AG09309 (cell line): ENCODE measurements at regions not wholly inside any gene's neighbourhood (a gene's known extent, or its start where the extent isn't known, plus 50 kb on each side); places are given as distances from the start of the nearest gene placed in this dataset.

Experiments
- DNase-seq: peaks from one replicate; pipeline ENCODE4 v3.0.0-alpha.2; 2010; ENCODE audit warnings: low read depth
- H3K4me3 ChIP-seq: 2 replicates; pipeline ENCODE4 v1.5.1; 2011; ENCODE audit warnings: mild to moderate bottlenecking, low read depth, low read length, moderate library complexity; ENCODE audit not compliant: control insufficient read depth
- TF ChIP-seq, protein P1 (sequence below): IDR thresholded peaks from 2 replicates; pipeline ENCODE4 v1.5.1; 2011; ENCODE audit warnings: mild to moderate bottlenecking, low read depth, low read length, inconsistent platforms; ENCODE audit not compliant: insufficient read depth, control insufficient read depth; ENCODE audit errors: missing control alignments

DNA sequence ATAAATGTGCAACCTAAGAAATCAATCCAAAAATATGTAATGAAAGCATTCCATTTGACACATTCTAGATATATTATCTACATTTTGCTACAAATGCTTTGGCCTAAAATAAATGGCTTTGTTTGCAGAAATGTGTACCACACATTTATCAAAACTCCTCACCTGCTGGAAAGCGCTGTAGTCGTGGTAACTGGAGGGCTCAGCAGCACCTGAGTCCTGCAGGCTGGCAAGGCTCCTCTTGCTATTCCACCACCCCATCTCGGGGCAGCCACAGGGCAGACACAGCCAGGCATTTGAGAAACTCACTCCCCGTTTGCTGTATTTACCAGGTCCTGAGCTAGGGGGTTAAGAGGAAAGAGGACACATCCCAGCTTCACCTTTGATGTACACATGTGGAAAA lies 68.1 kb upstream of the TOMM7 start:
- H3K4me3 ChIP-seq, result no peak overlapping the region
- DNase-seq, result no peak
- TF ChIP-seq, protein P1, sequence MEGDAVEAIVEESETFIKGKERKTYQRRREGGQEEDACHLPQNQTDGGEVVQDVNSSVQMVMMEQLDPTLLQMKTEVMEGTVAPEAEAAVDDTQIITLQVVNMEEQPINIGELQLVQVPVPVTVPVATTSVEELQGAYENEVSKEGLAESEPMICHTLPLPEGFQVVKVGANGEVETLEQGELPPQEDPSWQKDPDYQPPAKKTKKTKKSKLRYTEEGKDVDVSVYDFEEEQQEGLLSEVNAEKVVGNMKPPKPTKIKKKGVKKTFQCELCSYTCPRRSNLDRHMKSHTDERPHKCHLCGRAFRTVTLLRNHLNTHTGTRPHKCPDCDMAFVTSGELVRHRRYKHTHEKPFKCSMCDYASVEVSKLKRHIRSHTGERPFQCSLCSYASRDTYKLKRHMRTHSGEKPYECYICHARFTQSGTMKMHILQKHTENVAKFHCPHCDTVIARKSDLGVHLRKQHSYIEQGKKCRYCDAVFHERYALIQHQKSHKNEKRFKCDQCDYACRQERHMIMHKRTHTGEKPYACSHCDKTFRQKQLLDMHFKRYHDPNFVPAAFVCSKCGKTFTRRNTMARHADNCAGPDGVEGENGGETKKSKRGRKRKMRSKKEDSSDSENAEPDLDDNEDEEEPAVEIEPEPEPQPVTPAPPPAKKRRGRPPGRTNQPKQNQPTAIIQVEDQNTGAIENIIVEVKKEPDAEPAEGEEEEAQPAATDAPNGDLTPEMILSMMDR, result no peak

DNA sequence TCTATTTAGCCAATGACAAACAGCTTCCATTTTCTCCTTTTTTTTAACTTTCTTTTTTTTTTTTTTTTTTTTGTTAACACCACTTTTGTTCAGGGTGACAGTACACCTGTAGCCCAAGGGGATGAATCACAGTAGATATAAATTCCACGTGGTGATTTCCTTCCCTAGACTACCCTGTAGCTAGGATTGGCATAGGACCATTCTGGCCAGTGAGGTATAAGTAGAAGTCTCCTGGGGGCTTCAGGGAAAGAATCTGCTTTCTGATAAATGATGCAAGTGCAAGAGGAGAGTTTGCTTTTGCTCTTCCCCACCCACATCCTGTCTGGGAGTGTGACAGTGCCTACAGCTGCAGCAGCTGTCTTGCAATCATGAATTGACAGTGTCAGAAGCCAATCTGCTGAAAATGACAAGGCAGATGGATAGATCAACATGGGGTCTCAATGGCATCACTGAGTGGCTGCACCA lies 63.2 kb upstream of the TOMM7 start:
- DNase-seq, result no peak
- TF ChIP-seq, protein P1, result no peak
- H3K4me3 ChIP-seq, result no peak overlapping the region

DNA sequence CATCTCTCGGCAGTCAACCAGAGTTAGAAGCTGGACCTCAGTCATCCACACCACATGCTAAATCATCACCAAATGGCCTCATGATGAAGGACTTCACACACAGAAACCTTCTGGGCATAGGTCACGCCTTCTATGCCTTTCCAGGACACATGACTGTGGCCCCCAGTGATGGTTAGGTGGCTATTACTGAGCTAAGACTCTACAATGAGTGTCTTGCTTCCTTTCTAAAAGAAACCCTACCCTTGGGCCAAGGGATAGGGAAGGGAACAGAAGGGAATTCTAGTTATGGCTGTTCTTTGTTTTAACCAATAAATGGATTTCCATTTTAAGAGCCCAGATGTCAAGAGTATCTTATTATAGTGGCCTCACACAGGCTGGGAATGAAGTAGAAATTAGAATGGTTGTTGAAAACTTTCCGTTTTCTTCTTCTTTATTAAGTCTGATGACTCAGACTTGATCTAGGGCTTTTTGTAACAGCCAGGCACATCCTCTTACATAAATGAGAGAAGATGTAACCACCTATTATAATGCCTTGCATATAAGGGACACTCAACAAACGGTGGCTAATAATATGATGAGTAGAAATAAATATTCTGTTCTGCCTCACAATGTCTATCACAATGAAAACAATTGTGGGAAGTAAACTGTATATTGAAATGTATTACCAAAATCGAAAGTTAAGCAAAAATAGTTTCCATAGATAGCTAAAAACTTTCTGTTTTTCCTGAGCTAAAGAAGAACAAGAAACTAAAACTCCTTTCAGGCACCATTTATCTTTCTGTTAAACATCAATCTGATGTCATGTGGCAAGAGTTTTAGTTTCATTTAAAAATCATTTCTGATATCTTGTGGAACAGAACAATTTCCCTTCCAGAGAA lies 62.5 kb upstream of the TOMM7 start:
- TF ChIP-seq, protein P1, result no peak
- DNase-seq, result no peak
- no peak overlapping the region for H3K4me3 ChIP-seq

DNA sequence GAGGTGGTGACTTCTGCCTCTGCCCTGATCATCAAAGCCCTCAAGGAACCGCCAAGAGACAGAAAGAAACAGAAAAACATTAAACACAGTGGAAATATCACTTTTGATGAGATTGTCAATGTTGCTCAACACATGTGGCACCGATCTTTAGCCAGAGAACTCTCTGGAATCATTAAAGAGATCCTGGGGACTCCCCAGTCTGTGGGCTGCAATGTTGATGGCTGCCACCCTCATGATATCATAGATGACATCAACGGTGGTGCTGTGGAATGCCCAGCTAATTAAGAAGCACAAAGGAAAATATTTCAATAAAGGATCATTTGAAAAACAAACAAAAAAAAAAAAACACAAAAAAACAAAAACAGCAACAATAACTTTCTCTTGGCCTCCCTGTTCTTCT lies 59.5 kb upstream of the TOMM7 start:
- TF ChIP-seq, protein P1, result no peak
- no peak overlapping the region for H3K4me3 ChIP-seq
- DNase-seq, result no peak

DNA sequence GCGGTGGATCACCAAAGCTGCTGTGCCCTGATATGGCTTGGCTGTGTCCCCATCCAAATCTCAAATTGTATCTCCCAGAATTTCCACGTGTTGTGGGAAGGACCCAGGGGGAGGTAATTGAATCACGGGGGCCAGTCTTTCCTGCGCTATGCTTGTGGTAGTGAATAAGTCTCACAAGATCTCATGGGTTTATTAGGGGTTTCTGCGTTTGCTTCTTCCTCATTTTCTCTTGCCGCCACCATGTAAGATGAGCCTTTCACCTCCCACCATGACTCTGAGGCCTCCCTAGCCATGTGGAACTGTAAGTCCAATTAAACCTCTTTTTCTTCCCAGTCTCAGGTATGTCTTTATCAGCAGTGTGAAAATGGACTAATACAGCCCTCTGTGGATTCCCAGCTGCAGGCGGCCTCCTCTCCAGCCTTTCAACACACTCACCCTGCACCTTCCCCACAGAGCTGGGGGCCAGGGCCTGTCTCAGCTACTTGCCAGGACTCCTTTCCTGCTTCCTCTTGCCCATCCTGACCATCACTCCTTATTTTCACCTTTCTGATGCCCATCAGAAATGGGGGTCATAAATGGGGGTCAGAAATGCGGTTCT lies 57.2 kb upstream of the TOMM7 start:
- TF ChIP-seq, protein P1, result no peak
- no peak for DNase-seq
- H3K4me3 ChIP-seq, result no peak overlapping the region

DNA sequence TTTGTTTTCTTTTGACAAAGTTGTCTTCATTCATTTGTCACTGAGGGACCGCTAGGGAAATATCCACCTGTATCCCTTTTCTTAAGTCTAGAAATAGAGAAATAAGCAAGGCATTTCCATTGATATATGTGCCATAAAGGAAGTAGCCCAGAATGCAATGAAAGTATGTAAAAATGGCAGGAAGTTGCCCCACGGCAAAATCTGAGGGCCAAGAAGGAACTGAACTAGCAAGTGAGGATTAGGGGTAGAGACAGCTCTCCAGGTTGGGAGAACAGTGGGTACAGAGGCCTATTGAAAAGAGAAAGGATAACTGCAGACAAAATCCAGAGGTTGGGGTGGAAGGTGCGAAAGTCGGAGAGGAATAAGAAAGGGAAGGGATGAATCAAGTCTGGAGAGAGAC lies 56.6 kb upstream of the TOMM7 start:
- TF ChIP-seq, protein P1, result no peak
- no peak overlapping the region for H3K4me3 ChIP-seq
- DNase-seq, result no peak
